GM19324 (cell line): ENCODE measurements at regions not wholly inside any gene's neighbourhood (a gene's known extent, or its start where the extent isn't known, plus 50 kb on each side); places are given as distances from the start of the nearest gene placed in this dataset.

Source experiments
- ATAC-seq: cut with Tn5 transposase; IDR thresholded peaks from one replicate; pipeline ENCODE4 v1.9.1; 2021; ENCODE audit warnings: mild to moderate bottlenecking, moderate library complexity; ENCODE audit not compliant: unreplicated experiment, low FRiP score

DNA sequence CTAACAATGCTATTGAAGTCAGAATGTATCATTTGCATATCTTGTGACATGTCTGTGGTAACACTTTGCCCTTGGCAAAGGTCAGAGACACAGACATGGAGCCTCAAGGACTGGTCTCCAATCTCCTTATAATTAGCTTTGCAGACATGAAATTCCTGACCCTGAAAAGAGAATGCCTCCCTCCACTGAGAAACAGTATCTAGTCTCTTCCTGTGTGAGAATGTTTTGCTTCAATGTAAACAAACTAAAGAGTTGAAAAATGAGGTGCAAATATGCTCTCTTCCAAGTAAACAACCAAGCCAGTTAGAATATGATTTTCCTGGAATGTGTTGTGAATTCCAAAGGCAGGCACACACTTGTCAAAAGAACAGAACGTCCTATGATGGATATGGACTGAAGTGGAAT, 407.1 kb upstream of the MARCKS start:
- no peak for ATAC-seq

DNA sequence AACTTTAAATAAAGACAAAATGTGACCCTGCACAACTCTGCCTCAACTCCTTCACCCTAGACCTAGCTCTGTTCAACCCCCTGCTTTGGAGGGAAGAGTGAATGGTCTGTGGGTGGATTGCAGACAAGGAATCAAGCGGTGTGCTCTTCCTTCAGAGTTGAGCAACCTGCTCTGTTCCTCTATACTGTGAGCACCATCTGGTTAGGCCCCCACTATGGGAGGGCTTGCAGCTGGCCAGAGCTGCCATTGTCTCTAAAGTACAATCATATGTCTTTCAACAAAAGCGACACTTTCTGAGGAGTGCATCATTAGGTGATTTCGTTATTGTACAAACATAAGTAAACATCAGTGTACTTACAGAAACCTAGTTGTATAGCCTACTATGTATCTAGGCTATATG, 406.1 kb upstream of the MARCKS start:
- ATAC-seq = no peak

DNA sequence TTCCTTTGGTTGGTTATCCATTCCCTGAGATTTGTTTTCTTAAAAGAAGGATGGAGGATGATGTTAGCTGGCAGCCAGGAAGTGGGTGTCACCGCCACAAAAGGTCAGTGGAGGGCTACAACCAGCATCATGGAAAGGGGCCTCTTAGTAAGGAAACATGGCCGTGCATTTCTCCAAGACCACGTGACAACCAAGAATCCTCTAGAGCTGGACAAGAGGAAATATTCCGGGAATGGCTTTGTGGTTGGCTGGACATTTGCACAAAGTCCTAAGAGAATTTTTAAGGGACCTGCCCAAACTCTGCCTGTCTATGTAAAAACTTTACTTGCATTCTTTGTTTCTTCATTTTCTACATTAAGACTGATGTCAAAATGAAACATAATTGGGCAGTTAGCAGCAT, 399.9 kb upstream of the MARCKS start:
- no peak for ATAC-seq

DNA sequence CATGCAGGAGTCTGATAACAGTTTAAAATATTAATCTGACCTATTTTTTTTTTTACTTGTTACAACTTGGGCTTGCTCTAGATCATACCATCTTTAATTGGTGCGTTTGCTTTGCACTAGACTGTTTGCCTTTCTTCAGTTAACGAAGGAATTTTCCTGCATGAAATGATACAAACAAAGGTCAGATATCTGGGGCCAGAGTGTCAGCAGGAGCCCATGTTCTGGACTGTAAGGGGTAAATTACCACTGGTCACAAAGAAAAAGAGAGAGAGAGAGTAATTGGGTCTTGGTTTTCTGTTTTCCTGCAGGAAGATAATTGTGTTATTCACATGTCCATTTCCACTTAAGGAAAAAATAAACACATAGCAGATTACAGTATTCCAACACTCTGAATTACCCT, 399.4 kb upstream of the MARCKS start:
- ATAC-seq = no peak

DNA sequence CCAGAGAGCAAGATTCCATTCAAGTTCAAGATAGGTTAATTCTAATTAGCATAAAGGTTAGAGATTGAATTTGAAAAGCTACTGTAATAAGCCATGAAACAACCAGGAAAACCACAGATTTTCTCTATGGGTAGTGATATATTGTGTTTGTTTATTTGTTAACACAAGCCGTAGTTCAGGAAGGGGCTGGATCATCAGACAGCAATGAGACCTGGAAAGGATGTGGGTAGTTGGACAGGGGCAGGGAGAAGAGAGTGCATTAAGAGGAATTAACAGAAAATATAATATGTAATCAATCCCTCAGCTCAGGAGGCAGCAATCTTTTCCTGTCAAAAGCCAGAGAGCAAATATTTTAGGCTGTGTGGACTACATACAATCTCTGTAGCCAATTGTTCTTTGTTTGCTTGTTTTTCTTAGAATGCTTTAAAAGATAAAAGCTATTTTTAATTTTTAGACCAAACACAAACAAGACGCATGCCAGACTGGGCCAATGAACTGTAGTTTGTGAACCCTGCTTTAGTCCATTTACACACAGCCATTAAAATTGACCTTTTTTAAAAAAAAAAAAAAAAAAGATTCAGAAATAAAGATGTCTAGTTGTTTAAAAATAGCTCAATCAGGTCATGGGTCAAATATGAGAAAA, 398.7 kb upstream of the MARCKS start:
- ATAC-seq = no peak

DNA sequence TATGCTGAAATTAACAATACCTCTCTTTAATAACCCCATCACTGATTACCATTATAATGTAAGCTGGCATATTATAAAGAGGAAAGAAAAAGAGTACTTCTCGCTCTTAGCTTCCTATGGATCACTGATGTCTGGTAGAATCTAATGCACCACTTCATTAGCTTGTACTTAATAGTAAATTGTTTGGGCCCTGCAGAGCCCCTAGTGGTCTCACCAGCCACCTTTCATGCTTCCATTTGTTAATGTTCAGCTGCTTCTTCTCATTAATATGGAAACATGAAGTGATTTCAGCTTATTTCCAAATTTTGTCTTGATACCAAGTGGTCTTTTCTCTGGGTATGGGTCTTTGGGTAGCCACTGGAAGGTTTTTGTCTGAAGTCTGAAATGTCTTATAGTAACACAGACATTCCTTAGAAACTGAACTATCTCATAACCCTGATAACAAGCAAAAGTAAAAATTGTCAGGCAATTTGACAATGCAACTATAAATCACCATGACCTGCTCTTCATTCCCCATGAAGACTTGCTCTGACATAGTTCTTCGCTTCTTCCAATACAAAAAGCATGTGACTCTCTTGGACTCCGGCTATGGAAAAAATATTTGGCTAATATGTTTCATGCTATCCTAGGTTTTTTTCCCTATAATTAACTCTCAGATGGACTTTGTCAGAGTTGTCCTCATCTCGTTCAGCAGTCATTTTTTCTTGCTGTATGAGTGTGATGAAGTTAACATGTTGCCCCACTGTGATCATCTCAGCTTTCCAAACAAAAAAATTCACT, 395.8 kb upstream of the MARCKS start:
- ATAC-seq = no peak

DNA sequence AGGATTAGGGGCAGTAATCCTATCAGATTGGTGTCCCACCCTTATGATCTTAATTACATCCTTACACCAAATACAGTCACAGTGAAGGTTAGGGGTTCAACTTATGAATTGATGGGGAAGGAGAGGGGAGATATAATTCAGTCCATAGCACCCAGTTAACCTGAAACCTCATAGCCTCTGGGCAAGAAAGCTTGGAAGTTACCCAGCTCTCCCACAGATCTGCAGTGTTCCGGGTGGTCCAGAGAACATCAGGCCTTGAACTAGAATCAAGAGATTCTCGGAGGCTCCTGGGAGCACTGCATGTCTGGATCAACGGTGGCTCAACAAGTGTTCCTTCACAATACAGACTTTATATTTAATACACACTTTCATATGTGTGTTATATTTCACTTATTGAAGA, 392.6 kb upstream of the MARCKS start:
- no peak for ATAC-seq

DNA sequence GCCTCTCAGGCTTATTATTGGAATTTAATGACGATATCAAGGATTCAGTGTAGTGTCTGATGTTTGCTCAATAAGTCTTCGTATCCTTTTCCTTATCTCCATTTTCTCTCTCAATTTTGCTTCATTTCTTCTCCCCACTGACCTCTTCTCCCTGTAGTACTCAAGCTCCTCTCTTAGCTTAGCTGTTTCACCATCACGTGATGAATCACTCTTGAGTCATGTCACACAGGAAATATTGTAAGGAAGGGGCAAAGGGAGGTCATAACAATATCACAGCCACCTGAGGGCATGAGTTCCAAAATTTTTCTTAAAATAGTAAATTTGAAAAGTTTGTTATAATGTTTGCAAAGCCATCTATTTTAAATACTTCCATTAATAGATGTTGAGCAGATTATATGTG, 392.2 kb upstream of the MARCKS start:
- ATAC-seq = no peak

DNA sequence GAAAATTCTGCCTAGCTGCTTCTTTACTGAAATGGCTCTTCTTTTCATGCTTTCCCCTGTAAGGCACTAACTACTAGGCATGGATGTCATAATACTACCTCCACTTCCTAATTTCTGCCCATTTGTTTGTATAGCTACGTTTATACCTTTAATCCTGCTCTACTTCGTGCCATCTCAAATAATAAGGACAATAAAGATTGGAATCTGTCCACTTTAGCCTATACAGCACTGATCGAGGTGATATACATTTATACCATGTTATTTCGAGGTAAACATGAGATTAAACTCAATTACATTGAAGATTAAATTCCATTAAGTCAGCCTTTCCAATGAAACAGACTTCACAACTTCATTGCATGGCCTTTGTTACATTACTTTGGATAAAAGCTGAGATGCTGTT, 390.6 kb upstream of the MARCKS start:
- no peak for ATAC-seq

DNA sequence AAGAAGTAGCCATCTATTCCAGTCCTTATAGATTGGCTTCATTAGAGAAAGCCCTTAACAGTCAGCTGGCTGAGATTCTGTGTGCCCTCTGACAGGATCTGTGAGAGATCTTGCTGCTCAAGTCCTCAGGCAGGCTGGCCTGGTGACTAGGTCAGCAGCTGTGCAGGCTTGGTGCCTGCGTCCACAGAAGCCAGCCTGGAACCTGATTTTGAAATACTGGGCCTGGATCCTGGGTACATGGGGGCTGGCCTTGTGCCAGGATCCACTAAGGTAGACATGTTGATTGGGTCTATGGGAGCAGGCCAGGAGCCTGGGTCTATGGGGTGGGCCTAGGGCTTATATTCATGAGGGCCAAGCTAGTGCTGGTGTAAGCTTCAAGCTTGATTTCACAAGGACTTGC, 381.8 kb upstream of the MARCKS start:
- ATAC-seq = no peak

DNA sequence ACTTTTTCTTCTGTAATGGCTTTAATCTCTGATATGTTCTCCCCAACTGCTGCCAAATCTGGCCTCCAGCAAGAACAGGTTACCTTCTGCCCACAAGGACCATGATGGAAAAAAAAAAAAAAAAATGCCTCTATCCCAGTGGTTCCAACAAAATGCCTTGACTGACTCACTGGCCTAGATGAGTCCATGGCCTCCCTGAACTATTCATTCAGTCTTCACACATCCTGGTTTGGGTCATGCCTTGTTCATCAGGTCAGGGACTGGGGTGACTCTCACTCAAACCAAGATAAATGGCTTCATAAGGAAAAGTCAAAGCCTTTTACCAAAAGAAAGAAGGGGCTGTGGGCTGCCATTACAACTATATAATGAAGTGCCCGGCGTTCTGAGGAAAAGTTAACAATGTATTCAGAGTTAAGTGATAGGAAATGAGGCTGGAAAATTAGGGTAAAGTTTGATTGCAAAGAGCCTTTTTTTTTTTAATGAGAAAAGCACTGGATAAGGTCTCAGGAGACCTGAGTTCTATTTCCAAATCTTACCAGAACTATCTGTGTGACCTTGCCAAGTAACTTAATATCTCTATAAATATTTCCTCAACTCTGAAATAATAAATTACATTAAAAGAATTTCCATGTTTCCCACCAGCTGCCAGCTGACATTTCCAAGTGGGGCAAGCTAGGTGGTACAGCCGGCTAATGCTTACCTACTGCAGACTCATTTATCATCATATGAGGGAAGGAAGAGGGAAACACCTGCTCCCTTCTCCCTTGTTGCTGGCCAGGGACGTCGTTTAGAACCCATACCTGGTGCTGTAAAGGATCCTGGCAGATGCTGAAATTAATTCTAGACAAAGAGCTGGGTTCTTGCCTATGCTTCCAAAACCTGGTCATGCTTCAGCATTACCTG, 380.0 kb upstream of the MARCKS start:
- ATAC-seq = no peak

DNA sequence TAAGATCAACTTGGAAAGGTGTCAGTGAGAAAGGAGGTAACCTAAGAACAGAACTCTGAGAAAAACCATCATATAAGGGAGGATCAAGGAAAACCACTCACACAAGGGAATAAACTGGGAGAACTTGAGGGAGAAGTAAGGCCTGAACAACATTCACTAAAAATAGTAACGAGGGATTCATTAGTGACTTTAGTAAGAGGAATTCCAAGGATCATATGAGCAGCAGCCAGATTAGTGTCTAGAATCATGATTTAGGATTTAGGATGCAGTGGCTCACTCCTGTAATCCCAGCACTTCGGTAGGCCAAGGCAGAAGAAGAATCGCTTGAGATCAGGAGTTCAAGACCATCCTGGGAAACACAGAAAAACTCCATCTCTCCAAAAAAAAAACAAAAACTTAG, 376.5 kb upstream of the MARCKS start:
- no peak for ATAC-seq

DNA sequence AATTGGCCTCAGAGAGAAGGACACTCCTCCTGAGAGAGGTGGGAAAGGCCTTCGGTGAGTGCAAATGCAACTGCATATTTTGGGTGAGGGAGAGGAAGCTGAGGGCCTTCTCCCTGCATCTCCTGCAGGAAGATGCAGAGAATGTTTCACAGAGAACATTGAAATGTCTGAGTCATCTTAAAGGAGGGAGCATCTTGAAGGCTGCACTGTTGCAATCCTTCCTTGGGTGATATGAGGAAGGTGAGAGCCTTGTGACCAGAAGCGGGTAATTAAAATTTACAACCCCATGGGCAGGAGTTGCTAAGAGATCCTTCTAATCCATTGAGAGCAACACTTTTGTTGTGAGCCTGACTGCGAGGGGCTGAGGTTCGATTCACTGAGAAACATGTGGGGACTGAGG, 375.7 kb upstream of the MARCKS start:
- ATAC-seq = no peak

DNA sequence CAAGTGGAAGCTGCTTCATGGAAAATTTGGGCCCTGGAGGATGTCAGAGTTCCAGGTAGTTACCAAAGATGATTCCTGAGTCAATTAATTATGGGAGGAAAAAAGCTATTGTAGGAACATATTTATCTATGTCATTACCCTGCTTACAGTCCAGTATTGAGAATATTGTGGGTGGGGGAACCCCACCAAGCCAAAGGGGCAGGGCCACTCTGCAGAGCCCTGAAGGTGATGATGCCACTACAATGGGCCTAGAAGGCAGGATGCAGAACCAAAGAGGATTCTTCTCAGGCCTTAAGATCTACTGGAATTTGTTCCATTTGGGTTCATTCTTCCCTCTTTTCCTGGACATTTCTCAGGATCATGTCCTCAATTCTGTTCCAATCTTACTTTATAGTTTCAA, 375.2 kb upstream of the MARCKS start:
- no peak for ATAC-seq

DNA sequence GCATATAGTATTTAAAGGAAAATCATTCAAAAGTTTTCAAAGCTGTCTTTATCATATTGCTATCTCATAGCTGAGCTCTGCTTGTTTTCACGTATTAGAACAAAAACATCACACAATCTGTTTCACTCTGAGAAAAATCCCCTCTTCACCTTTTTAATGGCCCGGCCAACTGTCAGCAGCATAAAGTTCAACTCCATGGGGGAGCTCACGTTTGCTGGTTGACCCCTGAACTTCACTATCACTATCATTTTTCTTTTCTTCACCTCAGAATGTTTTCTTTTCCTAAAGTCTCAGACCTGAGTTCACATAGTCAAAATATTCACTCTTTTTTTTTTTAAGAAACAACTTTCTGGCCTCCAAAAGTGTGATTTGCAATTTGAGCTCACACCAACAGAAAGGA, 374.4 kb upstream of the MARCKS start:
- ATAC-seq = no peak

DNA sequence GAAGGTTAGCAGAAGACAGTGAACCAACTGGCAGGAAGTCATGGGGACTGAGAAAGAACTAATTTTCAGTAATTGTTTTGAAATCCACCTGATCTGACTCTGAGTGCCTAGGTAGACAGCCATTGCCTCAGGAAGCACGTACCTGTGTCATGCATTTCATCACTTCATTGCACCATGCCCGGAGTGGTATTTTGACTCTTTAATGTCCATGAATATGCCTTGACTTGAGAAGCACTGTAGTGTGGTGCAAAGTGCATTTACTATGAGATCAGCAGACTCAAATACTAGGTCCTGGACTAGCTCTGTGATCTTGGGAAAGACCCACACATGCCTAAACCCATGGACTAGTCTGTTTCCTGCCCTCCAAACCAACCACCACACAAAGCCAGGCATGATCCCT, 370.9 kb upstream of the MARCKS start:
- no peak for ATAC-seq

DNA sequence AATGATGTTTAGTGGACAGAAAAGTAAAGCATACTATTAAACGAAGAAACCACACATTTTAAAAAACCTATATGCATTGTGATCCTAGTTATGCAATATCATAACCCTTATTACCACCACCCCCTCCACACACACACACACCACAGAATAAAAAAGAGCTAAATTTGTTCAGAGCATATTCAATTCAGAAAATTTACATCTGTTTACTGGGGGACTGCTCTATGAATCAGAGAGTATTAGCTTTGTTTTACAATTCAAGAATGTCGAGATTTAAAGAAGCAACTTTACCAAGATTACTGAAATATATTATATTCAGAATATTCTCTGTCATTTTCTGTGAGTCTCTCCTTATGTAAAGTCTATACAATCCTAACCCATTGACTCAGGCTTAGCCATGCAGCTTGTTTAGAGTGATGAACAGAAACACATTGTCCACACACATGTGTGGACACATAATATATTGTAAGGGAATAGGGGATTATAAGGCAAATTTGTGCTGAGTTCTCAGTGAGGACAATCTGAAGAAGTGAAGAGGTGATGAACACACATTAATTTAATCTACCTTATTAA, 369.6 kb upstream of the MARCKS start:
- no peak for ATAC-seq

DNA sequence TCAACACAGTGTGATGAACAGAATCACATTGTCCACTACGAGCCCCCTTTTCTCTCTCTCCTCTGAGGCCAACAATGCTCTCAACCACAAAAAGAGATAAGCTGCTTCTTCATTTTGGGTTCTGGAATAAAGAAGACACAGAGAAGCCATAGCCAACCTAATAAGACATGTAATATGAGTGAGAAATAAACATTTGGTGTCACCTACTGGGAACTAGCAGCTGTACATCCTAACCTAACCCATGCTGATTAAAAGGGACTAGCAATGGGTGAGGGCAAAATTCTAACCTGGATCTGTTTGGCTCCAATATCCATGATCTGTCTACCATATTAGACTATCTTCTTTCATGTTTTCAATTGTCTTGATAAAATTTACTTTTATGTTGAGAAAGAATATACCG, 369.1 kb upstream of the MARCKS start:
- ATAC-seq = no peak

DNA sequence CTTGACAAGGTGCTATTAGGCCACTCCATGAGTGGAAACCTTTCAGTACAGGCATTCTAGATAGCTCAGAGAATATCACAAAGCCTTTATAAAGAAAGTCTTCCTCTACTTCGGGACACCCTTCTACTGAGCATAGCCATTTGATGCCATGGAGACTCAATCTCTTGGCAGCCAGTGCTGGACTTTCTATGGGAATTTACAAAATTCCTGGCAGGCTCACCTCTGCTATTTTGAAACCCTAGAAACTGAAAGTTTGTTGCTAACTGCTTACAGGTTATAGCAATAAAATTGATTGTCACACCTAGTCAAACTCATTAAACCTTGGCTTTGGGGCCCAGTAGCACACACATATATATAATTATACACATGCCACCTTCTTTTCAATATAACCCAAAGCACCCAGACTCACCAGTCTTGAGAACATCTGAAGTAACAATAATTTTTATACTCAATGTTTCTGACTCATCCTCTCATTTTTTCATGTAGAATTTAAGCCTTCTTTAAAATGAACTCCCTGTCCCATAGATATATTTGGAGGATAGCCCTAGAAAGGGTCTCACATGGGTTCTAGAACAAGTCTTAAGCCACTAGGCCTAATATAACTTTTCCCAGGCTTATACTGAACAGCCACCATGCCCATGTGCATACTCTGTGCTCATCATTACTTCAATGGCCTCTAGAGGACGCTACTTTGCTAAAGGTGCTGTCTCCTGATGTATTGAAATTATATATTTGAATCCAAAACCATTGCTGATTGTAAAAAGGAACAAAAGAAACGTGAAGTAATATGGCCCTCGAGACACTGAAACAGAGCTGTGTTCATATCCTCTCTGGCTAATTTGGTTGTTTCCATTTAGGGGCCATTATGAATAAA, 368.1 kb upstream of the MARCKS start:
- no peak for ATAC-seq
